ENCODE measurements at regions not wholly inside any gene's neighbourhood (a gene's known extent, or its start where the extent isn't known, plus 50 kb on each side); places are given as distances from the start of the nearest gene placed in this dataset.
"Not testable (repeated sequence)": the region's sequence is repeated elsewhere in the genome, so short reads cannot be mapped to it uniquely, and the experiment has no call there.

GRCh38 chr13:109331898-109332297 is 454.5 kb downstream of the IRS2 start:
- DNase-seq (ENCODE audit: low read depth, low spot score) = no peak

- DNase-seq (ENCODE audit: low read depth, low spot score) = no peak
Measured at GRCh38 chr13:109331011-109331433, 455.4 kb downstream of the IRS2 start.

- DNase-seq (ENCODE audit: low read depth, low spot score) = no peak
Measured at GRCh38 chr13:109330123-109330522, 456.3 kb downstream of the IRS2 start.

- no peak for DNase-seq (ENCODE audit: low read depth, low spot score)
Measured at GRCh38 chr13:109329175-109329574, 457.2 kb downstream of the IRS2 start.

GRCh38 chr13:109326601-109327000 is 459.8 kb downstream of the IRS2 start:
- no peak for DNase-seq (ENCODE audit: low read depth, low spot score)

GRCh38 chr13:109323338-109323737 is 463.0 kb downstream of the IRS2 start:
- DNase-seq (ENCODE audit: low read depth, low spot score) = no peak

- no peak for DNase-seq (ENCODE audit: low read depth, low spot score)
Measured at GRCh38 chr13:109318945-109319590, 467.3 kb downstream of the IRS2 start.

- no peak for DNase-seq (ENCODE audit: low read depth, low spot score)
Measured at GRCh38 chr13:109315481-109315880, 470.9 kb downstream of the IRS2 start.

- DNase-seq (ENCODE audit: low read depth, low spot score) = no peak
Measured at GRCh38 chr13:109314101-109314500, 472.3 kb downstream of the IRS2 start.

GRCh38 chr13:109312399-109312798 is 474.0 kb downstream of the IRS2 start:
- no peak for DNase-seq (ENCODE audit: low read depth, low spot score)

GRCh38 chr13:109311431-109311976 is 474.9 kb downstream of the IRS2 start:
- not testable (repeated sequence) for DNase-seq (ENCODE audit: low read depth, low spot score)

GRCh38 chr13:109309625-109310363 is 476.6 kb downstream of the IRS2 start:
- DNase-seq (ENCODE audit: low read depth, low spot score) = no peak

GRCh38 chr13:109307027-109307426 is 479.4 kb downstream of the IRS2 start:
- no peak for DNase-seq (ENCODE audit: low read depth, low spot score)

- DNase-seq (ENCODE audit: low read depth, low spot score) = no peak
Measured at GRCh38 chr13:109301726-109302125, 484.7 kb downstream of the IRS2 start.

- no peak for DNase-seq (ENCODE audit: low read depth, low spot score)
Measured at GRCh38 chr13:109301276-109301675, 485.1 kb downstream of the IRS2 start.

- DNase-seq (ENCODE audit: low read depth, low spot score) = no peak
Measured at GRCh38 chr13:109297628-109298027, 488.8 kb downstream of the IRS2 start.

GRCh38 chr13:109293166-109293565 is 493.2 kb downstream of the IRS2 start:
- DNase-seq (ENCODE audit: low read depth, low spot score) = no peak

GRCh38 chr13:109288151-109288709 is 498.2 kb downstream of the IRS2 start:
- no peak for DNase-seq (ENCODE audit: low read depth, low spot score)

- no peak for DNase-seq (ENCODE audit: low read depth, low spot score)
Measured at GRCh38 chr13:109287553-109287952, 498.8 kb downstream of the IRS2 start.

- DNase-seq (ENCODE audit: low read depth, low spot score) = no peak
Measured at GRCh38 chr13:109285586-109285985, 500.8 kb downstream of the IRS2 start.

GRCh38 chr13:109281903-109282635 is 504.3 kb downstream of the IRS2 start:
- no peak for DNase-seq (ENCODE audit: low read depth, low spot score)
